ENCODE measurements at regions not wholly inside any gene's neighbourhood (a gene's known extent, or its start where the extent isn't known, plus 50 kb on each side); places are given as distances from the start of the nearest gene placed in this dataset.

DNA sequence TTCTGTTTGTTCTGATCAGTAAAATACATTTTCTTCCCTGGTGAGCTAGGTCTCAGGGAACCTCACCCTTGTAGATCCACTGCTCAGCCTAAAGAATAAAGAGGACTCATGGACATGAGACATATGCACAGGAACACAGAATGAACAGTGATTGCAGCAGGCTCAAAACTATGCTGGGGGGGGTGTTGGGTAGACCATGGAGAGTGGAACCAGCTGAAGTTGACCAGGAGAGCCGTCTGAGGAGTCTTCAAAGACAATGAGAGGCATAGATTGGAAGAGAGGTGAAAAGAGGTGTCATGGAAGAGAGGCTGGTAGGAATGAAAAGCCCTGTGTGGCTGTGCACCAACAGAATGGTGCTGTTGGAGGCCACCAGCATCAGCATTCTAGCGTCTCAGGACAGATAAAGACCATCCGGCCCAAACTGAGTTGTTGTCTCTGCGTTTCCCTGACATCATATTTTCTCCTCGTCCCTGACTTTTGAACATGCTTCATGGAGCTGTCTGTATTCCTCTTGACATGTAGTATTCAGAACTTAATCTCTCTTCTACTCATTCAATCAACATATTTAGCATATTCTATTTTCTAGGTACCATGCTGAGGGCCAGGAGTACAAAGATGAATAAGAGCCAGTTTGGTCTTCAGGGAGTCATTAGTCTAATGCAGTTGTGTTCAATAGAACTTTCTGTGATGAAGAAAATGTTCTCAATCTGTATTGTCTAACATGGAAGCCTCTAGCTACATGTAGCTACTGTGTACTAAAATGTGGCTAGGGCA is 331.8 kb downstream of the CYP26B1 start:
- H2BK12ac ChIP-seq (ENCODE audit: low read length) = no peak overlapping the region
- no peak overlapping the region for H3K4me2 ChIP-seq (ENCODE audit: low read length)
- H3K36me3 ChIP-seq (ENCODE audit: control insufficient read depth in 1 of 2, insufficient read depth in 2 of 2, low read length in 2 of 2) = no peaks in the 10 kb centered on the region
- no peak overlapping the region for H3K14ac ChIP-seq (ENCODE audit: low read length)
- H3K4me3 ChIP-seq (ENCODE audit: low read depth, low read length) = no peak overlapping the region
- H3K79me1 ChIP-seq (ENCODE audit: low read length) = no peaks in the 10 kb centered on the region
- no peak overlapping the region for H2BK120ac ChIP-seq (ENCODE audit: insufficient read depth, low read length, poor library complexity)
- H3K4me1 ChIP-seq (ENCODE audit: control insufficient read depth in 1 of 2, insufficient read depth in 2 of 2, low read length in 2 of 2) = no peaks in the 10 kb centered on the region
- H3K18ac ChIP-seq (ENCODE audit: low read length) = no peak overlapping the region
- no peaks in the 10 kb centered on the region for H3K9me3 ChIP-seq (ENCODE audit: insufficient read depth, low read depth, low read length)
- WGBS (ENCODE audit: extremely low coverage, insufficient coverage, insufficient read length) = no CpG with 5 or more reads among the region's 5 CpGs
- H4K12ac ChIP-seq (ENCODE audit: low read depth, low read length) = no peak overlapping the region
- no peak overlapping the region for H3K4ac ChIP-seq (ENCODE audit: low read depth, low read length)
- no peak overlapping the region for H4K91ac ChIP-seq (ENCODE audit: low read depth, low read length)
- H3K27ac ChIP-seq (ENCODE audit: low read depth, low read length) = no peak overlapping the region
- no peak overlapping the region for H3K9ac ChIP-seq (ENCODE audit: low read length)
- no peak overlapping the region for H2BK5ac ChIP-seq (ENCODE audit: low read depth, low read length, poor library complexity)
- H3K23ac ChIP-seq (ENCODE audit: low read length) = no peak overlapping the region
- no peaks in the 10 kb centered on the region for H3K27me3 ChIP-seq (ENCODE audit: insufficient read depth, low read length)
- no peak for DNase-seq
- no peak overlapping the region for H4K8ac ChIP-seq (ENCODE audit: low read depth, low read length)
- H2AK5ac ChIP-seq (ENCODE audit: low read length) = no peak overlapping the region
- no peaks in the 10 kb centered on the region for H3K79me2 ChIP-seq (ENCODE audit: control insufficient read depth, insufficient read depth, low read length, poor library complexity)
- H2AFZ ChIP-seq (ENCODE audit: insufficient read depth, low read length, poor library complexity) = no peak overlapping the region

DNA sequence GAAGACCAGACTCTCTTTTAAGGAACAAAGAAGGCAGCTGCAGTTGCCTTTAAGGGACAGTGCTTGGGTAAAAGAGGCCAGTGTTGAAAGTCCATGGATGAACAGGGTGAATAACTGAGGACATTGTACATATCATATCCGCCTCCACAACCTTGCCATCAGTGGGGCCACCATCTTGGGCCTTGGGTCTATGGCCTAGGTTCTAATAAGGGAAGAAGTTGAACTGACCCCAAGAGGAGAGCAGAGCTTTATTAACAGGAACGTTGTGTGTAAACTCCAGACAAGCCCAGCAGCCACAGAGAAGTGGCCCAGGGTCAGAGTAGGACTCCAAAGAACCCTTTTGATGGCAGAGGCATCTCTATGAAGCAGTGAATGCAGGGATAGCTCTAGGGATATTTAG is 332.8 kb downstream of the CYP26B1 start:
- H2BK5ac ChIP-seq (ENCODE audit: low read depth, low read length, poor library complexity) = no peak overlapping the region
- no peak overlapping the region for H3K4me3 ChIP-seq (ENCODE audit: low read depth, low read length)
- no peaks in the 10 kb centered on the region for H3K79me2 ChIP-seq (ENCODE audit: control insufficient read depth, insufficient read depth, low read length, poor library complexity)
- DNase-seq = no peak
- H3K27ac ChIP-seq (ENCODE audit: low read depth, low read length) = no peak overlapping the region
- no peaks in the 10 kb centered on the region for H3K9me3 ChIP-seq (ENCODE audit: insufficient read depth, low read depth, low read length)
- no peak overlapping the region for H2AFZ ChIP-seq (ENCODE audit: insufficient read depth, low read length, poor library complexity)
- no peaks in the 10 kb centered on the region for H3K4me1 ChIP-seq (ENCODE audit: control insufficient read depth in 1 of 2, insufficient read depth in 2 of 2, low read length in 2 of 2)
- no peaks in the 10 kb centered on the region for H3K36me3 ChIP-seq (ENCODE audit: control insufficient read depth in 1 of 2, insufficient read depth in 2 of 2, low read length in 2 of 2)
- no peak overlapping the region for H4K8ac ChIP-seq (ENCODE audit: low read depth, low read length)
- no peak overlapping the region for H3K9ac ChIP-seq (ENCODE audit: low read length)
- no peak overlapping the region for H3K18ac ChIP-seq (ENCODE audit: low read length)
- WGBS (ENCODE audit: extremely low coverage, insufficient coverage, insufficient read length) = no CpG with 5 or more reads among the region's 2 CpGs
- no peak overlapping the region for H2AK5ac ChIP-seq (ENCODE audit: low read length)
- no peaks in the 10 kb centered on the region for H3K27me3 ChIP-seq (ENCODE audit: insufficient read depth, low read length)
- H2BK12ac ChIP-seq (ENCODE audit: low read length) = no peak overlapping the region
- H2BK120ac ChIP-seq (ENCODE audit: insufficient read depth, low read length, poor library complexity) = no peak overlapping the region
- no peak overlapping the region for H4K91ac ChIP-seq (ENCODE audit: low read depth, low read length)
- H4K12ac ChIP-seq (ENCODE audit: low read depth, low read length) = no peak overlapping the region
- H3K79me1 ChIP-seq (ENCODE audit: low read length) = no peaks in the 10 kb centered on the region
- H3K14ac ChIP-seq (ENCODE audit: low read length) = no peak overlapping the region
- H3K23ac ChIP-seq (ENCODE audit: low read length) = no peak overlapping the region
- no peak overlapping the region for H3K4ac ChIP-seq (ENCODE audit: low read depth, low read length)
- no peak overlapping the region for H3K4me2 ChIP-seq (ENCODE audit: low read length)

DNA sequence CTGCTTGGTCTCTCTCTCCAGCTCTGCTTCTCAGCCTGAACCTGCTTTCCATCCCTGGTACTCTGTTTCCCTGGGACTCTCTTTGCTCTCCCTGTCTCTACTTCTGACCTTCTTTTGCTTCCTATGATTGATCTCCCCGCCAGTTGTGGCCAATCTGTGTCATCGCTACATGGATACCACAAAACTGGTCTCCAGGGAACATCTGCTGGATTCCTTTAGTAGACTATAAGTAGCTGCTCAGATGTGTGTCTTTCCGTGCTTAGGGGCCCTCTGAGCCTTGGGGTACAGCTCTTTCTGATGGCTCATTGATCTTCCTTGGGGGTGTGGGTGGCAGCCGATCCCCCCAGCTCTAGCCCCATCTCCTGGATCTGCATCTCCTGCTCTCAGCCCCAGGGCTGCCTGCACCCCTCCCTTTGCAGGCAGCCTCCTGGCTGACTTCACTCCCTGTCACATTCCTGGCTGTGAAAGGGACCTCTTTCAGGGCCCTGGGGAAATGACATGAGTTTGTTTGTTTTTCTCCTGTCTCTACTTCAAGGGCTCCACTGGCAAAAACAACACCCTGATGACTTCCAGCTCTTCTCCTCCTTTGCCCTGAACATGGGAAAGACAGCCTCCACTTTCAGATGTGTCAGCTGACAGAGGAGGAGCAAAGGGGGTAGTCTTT is 333.7 kb downstream of the CYP26B1 start:
- Histone ChIP-seq H3K23ac (ENCODE audit: low read length) (no peak overlapping the region), H2AK5ac (ENCODE audit: low read length) (no peak overlapping the region), H3K14ac (ENCODE audit: low read length) (no peak overlapping the region), H3K18ac (ENCODE audit: low read length) (no peak overlapping the region), H3K27me3 (ENCODE audit: insufficient read depth, low read length) (no peaks in the 10 kb centered on the region), H3K4me3 (ENCODE audit: low read depth, low read length) (no peak overlapping the region), H3K36me3 (ENCODE audit: control insufficient read depth in 1 of 2, insufficient read depth in 2 of 2, low read length in 2 of 2) (no peaks in the 10 kb centered on the region), H4K91ac (ENCODE audit: low read depth, low read length) (no peak overlapping the region), H3K4ac (ENCODE audit: low read depth, low read length) (no peak overlapping the region), H3K9me3 (ENCODE audit: insufficient read depth, low read depth, low read length) (no peaks in the 10 kb centered on the region), H3K4me2 (ENCODE audit: low read length) (no peak overlapping the region), H2BK5ac (ENCODE audit: low read depth, low read length, poor library complexity) (no peak overlapping the region), H3K27ac (ENCODE audit: low read depth, low read length) (no peak overlapping the region), H2AFZ (ENCODE audit: insufficient read depth, low read length, poor library complexity) (no peak overlapping the region), H4K8ac (ENCODE audit: low read depth, low read length) (no peak overlapping the region), H3K9ac (ENCODE audit: low read length) (no peak overlapping the region), H2BK120ac (ENCODE audit: insufficient read depth, low read length, poor library complexity) (no peak overlapping the region), H3K79me2 (ENCODE audit: control insufficient read depth, insufficient read depth, low read length, poor library complexity) (no peaks in the 10 kb centered on the region), H2BK12ac (ENCODE audit: low read length) (no peak overlapping the region), H4K12ac (ENCODE audit: low read depth, low read length) (no peak overlapping the region), H3K4me1 (ENCODE audit: control insufficient read depth in 1 of 2, insufficient read depth in 2 of 2, low read length in 2 of 2) (no peaks in the 10 kb centered on the region), H3K79me1 (ENCODE audit: low read length) (no peaks in the 10 kb centered on the region)
- no peak for DNase-seq
- no CpG with 5 or more reads among the region's 4 CpGs for WGBS (ENCODE audit: extremely low coverage, insufficient coverage, insufficient read length)

DNA sequence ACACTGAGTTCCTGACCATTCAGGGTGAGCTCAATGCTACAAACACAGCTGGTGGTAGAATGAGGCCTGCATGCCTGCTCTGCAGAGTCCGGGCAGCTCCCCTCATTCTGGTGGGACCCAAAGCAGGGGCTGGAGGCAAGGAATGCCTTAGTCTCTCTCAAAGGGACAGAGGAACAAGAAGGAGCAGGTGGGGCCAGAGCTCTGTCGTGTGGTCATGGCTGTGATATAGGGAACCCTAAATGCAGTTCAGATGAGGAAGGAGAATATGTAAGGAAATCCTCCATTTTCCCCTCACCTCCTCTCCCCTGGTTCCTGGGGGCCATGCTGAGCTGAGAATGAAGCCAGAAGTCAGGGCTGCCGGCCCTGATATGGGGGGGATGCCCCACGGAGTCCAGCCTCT is 334.3 kb downstream of the CYP26B1 start:
- Histone ChIP-seq H4K12ac (ENCODE audit: low read depth, low read length) (no peak overlapping the region), H3K79me1 (ENCODE audit: low read length) (no peaks in the 10 kb centered on the region), H4K8ac (ENCODE audit: low read depth, low read length) (no peak overlapping the region), H2AFZ (ENCODE audit: insufficient read depth, low read length, poor library complexity) (no peak overlapping the region), H2BK120ac (ENCODE audit: insufficient read depth, low read length, poor library complexity) (no peak overlapping the region), H2BK12ac (ENCODE audit: low read length) (no peak overlapping the region), H3K27me3 (ENCODE audit: insufficient read depth, low read length) (no peaks in the 10 kb centered on the region), H3K9me3 (ENCODE audit: insufficient read depth, low read depth, low read length) (no peaks in the 10 kb centered on the region), H3K4me2 (ENCODE audit: low read length) (no peak overlapping the region), H3K4me3 (ENCODE audit: low read depth, low read length) (no peak overlapping the region), H3K36me3 (ENCODE audit: control insufficient read depth in 1 of 2, insufficient read depth in 2 of 2, low read length in 2 of 2) (no peaks in the 10 kb centered on the region), H3K79me2 (ENCODE audit: control insufficient read depth, insufficient read depth, low read length, poor library complexity) (no peaks in the 10 kb centered on the region), H4K91ac (ENCODE audit: low read depth, low read length) (no peak overlapping the region), H3K18ac (ENCODE audit: low read length) (no peak overlapping the region), H3K9ac (ENCODE audit: low read length) (no peak overlapping the region), H3K14ac (ENCODE audit: low read length) (no peak overlapping the region), H3K4ac (ENCODE audit: low read depth, low read length) (no peak overlapping the region), H2AK5ac (ENCODE audit: low read length) (no peak overlapping the region), H3K23ac (ENCODE audit: low read length) (no peak overlapping the region), H3K4me1 (ENCODE audit: control insufficient read depth in 1 of 2, insufficient read depth in 2 of 2, low read length in 2 of 2) (no peaks in the 10 kb centered on the region), H2BK5ac (ENCODE audit: low read depth, low read length, poor library complexity) (no peak overlapping the region), H3K27ac (ENCODE audit: low read depth, low read length) (no peak overlapping the region)
- no peak for DNase-seq
- WGBS (ENCODE audit: extremely low coverage, insufficient coverage, insufficient read length) = no CpG with 5 or more reads among the region's 4 CpGs
